HG03469 (cell line): ENCODE measurements at regions not wholly inside any gene's neighbourhood (a gene's known extent, or its start where the extent isn't known, plus 50 kb on each side); places are given as distances from the start of the nearest gene placed in this dataset.

Experiments used
- ATAC-seq: cut with Tn5 transposase; IDR thresholded peaks from one replicate; pipeline ENCODE4 v1.9.1; 2021; ENCODE audit warnings: mild to moderate bottlenecking, moderate library complexity, moderate number of reproducible peaks; ENCODE audit not compliant: unreplicated experiment

DNA sequence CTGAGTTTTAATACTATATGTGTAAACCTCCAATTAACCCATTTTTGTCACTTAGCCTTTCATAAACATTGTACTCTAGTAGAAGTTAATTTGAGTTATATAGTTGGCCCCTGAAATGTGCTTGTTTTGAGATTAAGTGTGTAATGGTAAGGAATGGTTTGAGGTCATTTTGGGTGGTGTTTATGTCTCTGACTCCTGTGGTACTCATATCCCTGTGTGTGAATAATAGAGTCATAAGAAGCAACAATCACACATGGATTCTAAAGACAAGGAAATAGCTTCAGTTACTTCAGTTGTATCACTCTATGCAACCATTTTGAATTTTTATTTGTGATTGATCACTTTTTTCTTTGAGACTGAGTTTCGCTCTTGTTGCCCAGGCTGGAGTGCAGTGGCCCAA, 408.5 kb downstream of the MFSD1 start:
- no peak for ATAC-seq

DNA sequence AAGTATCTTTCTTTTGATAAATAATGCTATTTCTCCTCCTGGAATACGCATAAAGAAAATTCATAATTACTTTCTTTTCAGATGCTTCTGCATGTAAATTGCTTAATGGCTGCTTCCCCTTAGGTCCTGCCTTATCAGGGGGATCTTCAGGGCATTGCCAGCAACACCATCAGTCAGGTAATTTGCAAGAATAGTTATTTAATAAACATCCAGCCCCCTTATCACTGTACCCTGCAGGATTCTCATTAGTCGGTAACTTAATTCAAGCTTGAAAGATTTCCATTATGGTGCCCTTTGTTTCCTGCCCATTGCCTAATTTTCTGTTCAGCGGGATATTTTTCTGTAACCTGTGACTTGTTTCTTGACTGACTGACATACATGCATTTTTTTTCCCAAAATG, 414.5 kb downstream of the MFSD1 start:
- no peak for ATAC-seq

DNA sequence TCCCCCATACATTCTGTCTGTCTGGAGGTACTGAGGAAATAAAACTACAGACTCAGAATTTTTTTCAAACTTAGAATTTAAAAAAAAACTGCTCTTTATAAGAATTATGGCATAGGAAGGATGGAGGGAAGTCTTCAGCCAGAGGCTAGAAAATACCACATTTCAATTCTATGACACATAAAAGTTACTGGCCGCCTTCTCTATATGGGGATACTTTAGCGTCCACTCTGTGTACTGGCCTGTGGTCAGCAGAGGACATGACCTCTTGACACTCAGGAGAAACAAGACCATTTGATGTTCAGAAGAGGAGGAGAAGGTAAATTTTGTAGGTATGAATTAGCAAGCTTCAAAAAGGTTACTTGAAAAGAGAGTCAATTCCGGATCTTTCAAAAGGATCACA, 417.4 kb downstream of the MFSD1 start:
- no peak for ATAC-seq

GRCh38 chr3:159221335-159221734, 419.5 kb downstream of the MFSD1 start:
- ATAC-seq: no peak

DNA sequence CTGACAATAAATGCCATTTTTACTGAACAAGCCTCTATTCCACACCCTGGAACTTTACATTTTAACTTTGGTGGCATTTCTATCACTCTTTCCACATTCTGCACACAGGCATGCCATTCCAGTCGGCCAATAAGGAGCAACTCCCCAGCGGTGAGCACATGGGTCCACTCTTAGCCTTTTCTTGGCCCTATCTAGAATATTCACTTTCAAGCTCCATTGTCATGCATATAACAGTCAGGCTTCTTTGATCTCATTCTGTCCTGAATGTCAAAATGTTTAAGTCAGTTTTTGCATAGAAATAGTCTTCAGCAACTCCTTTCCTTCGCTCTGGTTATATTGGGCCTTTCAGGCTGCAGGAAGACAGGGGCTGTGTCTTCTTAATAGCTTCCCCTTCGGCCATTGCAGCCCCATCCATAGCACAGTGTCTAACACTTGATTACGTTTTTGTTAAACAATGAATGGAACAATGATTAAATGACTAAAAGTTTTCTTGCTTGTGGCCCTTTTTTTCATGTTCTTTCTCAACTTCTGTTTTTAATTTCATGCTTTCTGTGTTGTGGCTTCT, 427.3 kb downstream of the MFSD1 start:
- ATAC-seq: no peak

DNA sequence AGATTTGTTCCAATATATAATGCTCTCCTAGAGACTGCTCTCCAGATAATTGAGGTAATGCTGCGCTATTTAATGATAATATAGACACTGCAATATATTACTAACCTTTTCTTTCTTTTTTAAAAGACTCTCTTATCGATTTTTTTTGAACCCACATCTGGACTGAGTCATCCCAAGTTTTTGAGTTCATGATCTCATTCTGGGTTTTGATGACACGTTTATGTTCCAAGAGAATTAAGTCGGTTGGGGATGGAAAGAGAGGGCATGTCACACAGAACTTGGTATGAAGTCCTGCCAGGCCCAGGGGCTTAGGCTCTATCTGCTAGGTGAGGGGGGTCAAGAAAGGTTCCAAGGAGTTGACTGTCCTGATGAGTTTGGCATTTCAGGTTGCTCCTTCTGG, 431.1 kb downstream of the MFSD1 start:
- ATAC-seq: no peak

DNA sequence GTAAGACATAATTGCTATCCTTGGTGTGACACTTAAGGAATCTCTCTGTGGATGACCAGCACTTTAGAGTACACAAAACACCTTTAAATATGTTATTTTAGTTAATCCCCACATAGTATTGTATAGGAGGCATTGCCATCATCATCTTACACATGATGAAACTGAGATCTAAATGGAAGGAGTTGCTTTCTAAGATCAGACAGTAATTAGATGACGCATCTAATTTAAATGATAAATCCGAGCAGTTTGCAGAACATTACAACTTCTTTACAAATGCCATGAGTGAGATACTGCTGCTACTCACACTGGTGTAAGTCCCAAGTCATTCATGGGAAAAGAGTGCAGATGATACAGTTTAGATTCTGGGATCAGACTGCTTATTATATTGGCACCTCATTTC, 431.9 kb downstream of the MFSD1 start:
- no peak for ATAC-seq

DNA sequence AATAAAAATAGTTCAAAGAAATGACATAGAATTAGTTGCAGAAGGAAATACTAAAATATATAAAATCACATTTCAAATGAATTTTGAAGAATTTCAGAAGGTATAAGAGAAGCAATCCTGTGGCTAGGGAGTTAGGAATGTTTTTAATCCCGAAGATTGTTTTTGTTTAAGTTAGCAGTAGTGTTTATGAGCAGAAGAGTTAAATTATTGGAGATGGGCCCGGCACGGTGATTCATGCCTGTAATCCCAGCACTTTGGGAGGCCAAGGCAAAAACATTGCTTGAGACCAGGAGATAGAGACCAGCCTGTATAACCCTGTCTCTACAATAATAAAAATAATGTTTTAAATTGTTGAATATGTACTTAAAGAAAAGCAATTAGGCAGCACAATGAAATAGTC, 432.5 kb downstream of the MFSD1 start:
- no peak for ATAC-seq

GRCh38 chr3:159236321-159236720, 434.5 kb downstream of the MFSD1 start:
- ATAC-seq: no peak

DNA sequence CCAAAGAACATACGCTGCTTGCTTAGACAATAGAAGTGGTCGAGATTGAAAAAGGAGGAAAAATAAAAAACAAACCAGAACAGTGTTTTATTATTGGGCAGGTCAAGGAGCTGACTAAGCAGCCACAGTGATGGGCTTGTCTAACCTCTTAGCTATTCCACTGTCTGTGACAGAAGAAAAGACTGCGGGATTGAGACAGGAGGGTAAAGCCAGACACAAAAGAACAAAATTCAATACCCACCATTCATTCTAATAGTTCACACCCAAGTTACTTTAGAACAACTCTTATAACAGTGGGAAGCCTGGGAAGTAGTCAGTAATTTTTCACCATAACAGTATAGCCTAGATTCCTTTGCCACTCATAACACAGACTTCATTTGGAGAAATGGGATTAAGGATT, 435.4 kb downstream of the MFSD1 start:
- no peak for ATAC-seq

DNA sequence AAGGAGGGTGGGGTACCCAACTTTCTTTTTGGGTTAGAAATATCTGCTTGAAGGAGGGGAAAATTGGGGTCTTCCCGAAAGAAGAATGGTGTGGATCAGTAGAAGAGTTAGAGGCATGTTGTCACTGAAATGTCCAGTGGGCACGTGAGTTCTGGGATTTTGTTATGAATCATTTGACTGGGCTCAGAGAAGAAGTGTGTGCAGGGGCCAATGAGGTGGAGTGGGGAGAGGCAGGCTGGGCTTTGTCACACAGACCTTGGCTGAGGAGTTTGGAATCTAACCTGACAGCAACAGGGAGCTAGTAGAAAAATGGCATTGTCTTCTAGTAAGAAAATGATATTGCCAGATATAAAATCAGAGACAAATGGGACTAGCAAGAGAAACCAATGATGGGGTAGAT, 436.8 kb downstream of the MFSD1 start:
- ATAC-seq: no peak

DNA sequence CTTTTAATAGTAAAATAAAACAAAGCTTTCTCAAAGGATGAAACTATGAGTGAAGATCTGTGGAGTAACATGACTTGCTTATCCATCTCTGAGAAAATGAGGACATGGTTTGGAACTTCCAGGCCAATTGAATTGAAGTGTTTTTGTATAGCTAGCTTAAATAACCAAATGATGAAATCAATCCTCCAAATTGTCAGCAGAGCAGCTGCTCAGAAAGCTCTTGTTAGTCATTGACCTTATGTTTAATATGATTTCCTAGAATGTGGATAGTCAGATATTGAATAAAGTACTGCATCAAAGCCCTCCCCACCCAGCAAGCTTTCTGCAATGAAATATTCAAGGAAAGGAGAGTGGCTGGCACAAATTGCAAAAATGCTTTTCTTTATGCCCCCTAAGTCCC, 437.2 kb downstream of the MFSD1 start:
- no peak for ATAC-seq

- ATAC-seq: no peak
Observed at GRCh38 chr3:159244933-159245332, 443.1 kb downstream of the MFSD1 start.

DNA sequence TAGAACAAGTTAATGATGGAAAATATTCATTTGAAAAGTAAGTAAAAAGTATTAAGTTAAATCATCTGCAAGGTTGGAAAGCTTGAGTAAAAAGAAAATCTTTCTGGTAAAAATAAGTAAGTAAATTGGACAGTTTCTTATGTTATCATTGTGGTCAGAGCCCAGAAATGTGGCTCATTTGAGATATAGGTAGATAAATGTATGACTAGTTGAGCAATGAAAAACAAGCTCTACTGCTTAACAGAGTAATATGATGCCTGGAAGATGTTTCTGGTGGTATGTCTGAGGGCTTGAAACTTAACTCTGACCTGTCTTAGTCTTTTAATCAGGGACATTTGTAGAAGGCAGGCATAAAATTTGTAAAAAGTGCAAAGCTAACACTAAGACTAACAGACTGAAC, 444.0 kb downstream of the MFSD1 start:
- no peak for ATAC-seq

GRCh38 chr3:159246385-159246784, 444.5 kb downstream of the MFSD1 start:
- no peak for ATAC-seq

GRCh38 chr3:159249472-159250174, 447.8 kb downstream of the MFSD1 start:
- ATAC-seq: no peak

- no peak for ATAC-seq
Observed at GRCh38 chr3:159250961-159251360, 449.1 kb downstream of the MFSD1 start.

DNA sequence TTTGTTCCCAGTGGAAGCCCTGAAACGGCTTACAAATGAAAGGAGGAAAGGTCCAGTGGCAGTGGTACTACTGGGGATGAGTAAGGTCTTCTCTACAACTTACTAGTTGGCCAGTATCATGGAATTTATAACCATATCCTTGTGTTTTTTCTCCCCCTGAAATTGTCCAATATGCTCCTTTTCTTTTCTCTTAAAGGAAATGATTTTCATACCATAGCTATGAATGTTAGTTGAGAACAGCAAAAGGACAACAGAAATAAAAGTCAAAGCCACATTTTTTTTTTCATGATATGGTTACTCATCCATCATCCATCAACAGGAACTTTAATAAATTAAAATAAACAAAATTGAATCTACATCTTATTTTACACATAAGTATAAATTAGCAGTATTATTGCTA, 450.4 kb downstream of the MFSD1 start:
- no peak for ATAC-seq

DNA sequence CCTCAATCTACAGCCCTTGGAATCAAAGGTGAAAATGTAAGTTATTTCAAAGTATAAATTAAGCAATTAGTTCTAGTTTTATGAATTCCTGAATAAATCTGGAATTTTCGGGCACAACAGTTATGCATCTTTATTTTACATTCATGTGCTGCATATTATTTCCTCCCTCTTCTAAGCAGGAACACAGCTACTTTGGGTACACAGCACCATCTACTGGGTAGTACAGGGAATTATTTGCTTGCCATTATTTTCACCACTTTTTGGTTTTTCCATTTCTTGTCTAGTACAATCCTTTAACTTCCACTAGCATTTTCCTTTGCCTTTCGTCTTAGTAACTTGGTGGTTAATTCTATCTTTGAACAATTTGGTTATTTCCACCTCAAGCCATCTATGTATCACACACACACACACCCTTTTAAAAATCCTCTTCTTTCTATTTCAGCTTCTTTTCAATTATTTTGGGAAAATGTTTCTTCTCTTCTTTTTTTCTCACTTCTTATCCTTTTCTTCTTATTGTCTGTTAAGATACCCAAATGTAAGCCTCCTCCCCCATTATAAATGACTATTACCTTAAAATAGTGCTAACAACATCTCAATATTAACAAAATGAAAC, 451.0 kb downstream of the MFSD1 start:
- ATAC-seq: no peak

DNA sequence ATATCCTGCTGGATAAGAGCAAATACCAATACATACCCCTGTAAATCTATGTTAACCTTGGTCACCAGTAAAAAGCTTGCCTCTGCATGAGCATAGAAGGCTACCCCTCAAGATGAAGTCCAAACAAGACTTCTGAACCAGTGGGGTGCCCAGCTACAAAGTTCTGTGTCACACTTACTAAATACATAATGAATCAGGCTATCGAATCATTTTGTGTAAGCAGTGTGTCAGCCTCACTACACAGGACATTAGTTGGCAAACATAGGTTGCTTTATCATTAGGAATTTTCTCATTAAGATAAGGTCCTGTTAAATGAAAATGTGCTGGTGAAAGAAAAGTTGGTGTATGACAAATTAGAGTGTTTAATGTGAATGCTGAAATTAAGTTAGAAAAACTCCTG, 452.0 kb downstream of the MFSD1 start:
- ATAC-seq: no peak

DNA sequence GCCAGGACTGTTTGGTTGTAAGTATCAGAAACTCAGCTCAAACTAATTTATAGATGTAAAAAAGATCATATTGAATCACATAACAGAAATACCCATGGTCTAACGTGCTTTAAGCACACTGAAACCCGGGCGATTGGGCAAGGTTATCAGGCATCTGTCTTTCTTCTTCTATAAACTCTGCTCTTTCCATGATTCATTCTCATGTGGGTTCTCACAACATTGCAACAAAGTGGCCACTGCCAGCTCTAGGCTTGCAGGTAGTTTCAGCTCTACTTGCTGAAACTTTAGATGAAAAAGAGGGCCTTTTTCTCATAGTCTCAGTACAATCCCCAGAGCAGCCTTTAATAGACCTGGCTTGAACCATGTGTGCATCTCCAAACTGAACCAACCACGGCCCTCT, 456.1 kb downstream of the MFSD1 start:
- no peak for ATAC-seq

- no peak for ATAC-seq
Observed at GRCh38 chr3:159258934-159259333, 457.1 kb downstream of the MFSD1 start.
